HG03045 (cell line): ENCODE measurements at regions not wholly inside any gene's neighbourhood (a gene's known extent, or its start where the extent isn't known, plus 50 kb on each side); places are given as distances from the start of the nearest gene placed in this dataset.
"Not testable (repeated sequence)": the region's sequence is repeated elsewhere in the genome, so short reads cannot be mapped to it uniquely, and the experiment has no call there.

Experiments
- ATAC-seq: cut with Tn5 transposase; IDR thresholded peaks from one replicate; pipeline ENCODE4 v1.9.1; 2021; ENCODE audit warnings: mild to moderate bottlenecking, moderate library complexity; ENCODE audit not compliant: unreplicated experiment

DNA sequence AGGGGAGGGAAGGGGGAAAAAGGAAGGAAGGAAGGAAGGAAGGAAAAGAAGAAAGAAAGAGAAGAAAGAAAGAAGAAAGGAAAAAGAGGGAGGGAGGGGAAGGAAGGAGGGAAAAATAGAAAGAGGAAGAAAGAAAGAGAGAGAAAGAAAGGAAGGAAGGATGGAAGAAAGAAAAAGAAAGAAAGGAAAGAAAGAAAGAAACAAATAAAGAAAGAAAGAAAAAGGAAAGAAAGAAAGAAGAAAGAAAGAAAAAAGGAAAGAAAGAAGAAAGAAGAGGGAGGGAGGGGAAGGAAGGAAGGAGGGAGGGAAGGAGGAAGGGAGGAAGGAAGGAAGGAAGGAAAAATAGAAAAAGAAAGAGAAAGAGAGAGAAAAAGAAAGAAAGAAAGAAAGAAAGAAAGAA is 315.8 kb upstream of the PIK3C3 start:
- ATAC-seq = no peak

DNA sequence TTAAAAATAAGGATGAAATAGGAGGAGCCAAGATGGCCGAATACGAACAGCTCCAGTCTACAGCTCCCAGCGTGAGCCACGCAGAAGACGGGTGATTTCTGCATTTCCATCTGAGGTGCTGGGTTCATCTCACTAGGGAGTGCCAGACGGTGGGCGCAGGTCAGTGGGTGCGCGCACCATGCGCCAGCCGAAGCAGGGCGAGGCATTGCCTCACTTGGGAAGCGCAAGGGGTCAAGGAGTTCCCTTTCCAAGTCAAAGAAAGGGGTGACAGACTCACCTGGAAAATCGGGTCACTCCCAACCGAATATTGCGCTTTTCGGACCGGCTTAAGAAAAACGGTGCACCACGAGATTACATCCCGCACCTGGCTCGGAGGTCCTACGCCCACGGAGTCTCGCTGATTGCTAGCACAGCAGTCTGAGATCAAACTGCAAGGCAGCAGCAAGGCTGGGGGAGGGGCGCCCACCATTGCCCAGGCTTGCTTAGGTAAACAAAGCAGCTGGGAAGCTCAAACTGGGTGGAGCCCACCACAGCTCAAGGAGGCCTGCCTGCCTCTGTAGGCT is 323.2 kb upstream of the PIK3C3 start:
- not testable (repeated sequence) for ATAC-seq

DNA sequence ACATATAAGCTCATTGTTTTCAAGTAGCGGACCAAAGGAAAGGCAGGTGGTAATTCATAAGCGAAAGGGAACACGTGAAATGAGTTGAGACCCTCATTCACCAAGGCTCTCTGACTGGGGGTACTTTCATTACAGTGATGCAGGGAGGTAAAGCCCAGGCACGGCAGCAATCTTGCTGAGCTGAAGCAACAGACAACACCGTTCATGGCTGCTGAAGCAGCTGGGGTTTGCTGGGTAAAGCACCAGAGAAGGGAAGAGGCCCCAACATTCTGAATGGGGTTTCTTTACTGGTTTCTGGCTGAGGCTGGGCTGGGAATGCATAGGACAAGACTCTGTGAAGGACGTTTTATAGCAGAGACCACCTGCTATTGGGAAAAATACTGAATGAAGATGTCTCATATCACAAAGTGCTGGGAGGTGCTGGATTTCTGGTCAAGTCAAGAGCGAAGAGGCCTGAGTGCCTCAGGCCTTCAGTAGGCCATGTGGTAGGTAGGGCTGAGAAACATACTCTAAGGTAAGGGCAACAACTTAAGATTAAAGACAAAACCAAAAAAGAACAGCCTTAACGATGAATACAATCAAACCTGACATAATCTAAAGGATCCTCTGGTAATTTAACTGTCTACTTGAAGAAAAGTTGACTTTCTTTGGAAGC is 324.7 kb upstream of the PIK3C3 start:
- no peak for ATAC-seq

DNA sequence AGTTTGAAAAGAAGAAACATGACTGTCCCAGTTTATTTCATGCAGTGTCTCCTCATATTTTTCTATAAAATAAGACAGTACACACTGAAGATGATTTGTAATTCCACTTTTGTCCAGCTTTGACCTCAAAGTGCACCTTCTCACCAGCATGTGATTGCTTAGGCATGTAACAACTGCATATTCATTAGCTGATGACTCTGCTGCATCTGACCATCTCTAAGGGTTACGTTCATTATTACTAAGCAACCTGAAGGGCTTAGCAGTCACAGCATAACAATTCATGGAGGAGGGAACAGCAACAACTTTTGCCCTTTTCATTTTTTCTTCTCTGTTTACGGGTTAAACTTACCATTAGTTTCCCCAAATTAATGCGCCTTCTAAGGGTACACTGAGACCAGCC is 330.6 kb upstream of the PIK3C3 start:
- no peak for ATAC-seq

DNA sequence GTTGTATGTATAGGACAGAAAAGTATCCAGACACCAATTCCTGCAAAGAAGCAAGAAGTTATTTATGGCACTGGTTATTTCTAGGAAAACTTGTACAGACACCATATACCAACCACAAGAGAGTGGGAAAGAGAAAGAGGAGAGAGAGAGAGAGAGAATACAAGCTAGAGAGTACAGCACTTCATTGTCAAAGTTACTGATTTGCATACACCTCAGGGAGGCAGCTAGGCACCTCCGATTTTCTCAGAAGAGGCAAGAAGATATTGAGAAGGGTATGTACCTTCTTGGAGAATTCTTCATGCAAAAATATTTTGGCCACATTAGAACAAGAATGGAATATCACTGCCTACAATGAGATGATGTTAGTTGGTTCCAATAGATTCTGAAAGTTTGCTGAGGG is 333.9 kb upstream of the PIK3C3 start:
- no peak for ATAC-seq

DNA sequence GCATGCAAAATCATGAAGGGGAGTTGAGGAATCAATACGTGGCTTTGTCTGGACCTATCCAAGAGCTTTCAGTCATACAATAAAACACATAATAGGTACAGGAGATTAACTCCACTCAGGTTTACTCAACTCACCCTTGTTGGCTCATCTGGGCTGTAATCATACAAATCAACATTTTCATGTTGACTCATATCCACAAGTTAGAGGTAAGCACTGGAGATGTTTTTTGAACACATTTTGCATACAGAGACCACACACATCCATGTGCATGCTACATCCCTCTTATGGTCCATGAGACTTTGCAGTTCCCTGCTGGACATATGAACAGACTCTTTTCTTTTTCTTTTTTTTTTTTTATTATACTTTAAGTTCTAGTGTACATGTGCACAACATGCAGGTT is 336.9 kb upstream of the PIK3C3 start:
- no peak for ATAC-seq

DNA sequence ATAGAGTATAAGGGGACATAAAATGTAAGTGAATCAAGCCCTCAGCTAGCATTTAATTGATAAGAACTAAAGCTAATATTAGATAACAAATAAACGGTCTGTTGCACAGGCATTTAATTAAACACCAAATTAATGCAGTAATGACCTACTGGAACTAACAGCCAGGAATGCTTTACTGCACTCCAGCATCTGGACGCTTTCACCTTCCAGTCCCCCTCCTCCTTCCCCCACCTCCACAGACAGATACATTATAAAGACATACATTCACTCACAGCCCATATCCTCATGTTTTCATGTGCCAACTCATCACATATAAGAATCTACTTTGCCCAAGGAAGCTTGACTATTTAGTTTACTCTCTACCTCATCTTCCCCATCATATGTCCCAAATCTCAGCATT is 337.4 kb upstream of the PIK3C3 start:
- no peak for ATAC-seq

DNA sequence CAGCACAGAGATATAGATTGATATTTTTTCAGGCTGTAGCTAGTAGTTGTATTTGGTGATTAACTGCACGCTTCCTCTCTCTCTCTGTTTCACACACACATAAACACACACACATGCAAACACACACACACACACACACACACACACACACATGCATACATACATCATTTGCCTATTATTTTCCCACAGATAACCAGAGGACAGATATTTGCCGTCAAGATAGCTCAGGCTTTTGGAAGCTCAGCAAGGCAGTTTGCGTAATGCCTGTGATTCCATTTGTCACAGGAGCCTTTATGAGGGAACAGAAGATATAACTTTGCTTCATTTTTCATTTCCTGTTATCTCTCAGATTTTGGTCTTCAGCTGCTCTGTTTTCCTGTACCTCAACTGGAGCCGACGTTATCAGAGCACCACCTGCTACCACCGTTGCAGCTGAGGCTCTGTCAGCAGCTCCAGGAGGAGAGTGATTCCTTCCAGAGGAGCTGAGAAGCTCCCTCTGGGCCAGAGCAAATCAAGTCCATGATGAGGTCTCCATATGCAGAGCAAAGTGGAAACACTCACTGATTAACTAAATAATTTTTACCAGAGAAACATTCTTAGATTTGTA is 341.9 kb upstream of the PIK3C3 start:
- ATAC-seq = no peak

DNA sequence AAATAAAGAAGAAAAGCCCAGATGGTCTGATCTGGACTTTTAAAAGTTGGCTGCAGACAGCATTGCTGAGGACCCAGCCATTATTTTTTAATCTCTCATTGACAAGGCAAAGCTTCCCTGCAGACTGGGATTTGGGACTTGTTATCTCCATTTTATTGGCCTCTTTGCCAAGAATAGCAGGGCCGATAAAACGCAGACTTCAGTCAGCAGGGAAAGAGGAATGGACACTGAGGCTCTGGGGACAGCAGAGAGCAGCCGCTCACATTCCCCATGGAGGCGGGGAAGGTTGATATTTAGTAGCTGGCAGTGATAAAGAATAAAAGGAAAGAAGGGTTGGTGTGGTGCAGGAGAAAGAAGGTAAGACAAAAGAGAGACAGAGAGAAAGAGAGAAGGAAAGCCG is 350.1 kb upstream of the PIK3C3 start:
- no peak for ATAC-seq

DNA sequence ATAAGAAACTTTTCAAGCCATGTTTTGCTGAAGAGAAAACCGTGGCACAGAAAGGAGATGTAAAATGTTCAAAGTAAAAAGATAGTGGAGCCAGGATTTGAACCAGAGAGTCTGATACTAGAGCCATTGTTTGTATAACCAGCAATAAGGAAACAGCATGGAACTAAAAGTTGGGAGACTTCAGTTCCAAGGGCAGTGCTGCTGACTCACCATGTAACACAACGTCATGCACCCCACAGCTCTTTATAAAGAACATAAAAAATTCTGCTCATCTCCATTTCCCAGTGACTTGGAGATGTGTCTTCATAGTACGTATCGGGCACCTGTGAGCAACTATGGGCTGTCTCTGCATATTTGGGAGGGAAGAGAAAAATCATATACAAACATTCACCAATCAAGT is 353.0 kb upstream of the PIK3C3 start:
- no peak for ATAC-seq

DNA sequence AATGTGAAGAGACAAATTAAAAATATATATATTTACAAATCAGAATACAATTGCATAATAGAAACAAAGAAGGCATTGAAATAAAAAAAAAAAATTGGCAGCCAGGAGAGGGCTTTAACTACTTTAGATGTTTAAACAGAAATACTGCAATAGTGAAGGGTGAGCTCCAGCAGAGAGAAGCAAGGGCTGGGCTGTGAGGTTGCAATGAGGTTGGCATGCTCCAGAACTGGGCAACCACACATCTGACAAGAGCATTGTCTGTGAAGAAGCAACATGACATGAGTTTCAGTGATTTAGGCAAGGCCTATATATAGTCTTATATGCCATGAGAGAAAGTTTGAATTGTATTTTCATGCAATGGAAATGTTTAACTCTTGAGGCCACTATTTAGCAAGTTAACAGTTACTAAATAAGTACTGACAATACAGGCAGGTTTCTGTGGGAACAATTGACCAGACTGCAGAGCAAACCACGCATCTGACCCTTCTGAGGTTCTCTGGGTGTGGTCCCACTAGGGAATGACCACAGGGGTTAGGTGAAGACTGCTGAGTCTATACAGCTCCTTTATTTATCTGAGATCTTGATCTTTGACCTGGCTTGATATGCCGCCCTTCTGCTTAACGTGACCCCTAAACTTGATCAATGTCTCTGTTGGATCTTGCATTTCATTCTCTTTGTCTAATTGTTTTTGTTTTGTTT is 354.2 kb upstream of the PIK3C3 start:
- no peak for ATAC-seq

DNA sequence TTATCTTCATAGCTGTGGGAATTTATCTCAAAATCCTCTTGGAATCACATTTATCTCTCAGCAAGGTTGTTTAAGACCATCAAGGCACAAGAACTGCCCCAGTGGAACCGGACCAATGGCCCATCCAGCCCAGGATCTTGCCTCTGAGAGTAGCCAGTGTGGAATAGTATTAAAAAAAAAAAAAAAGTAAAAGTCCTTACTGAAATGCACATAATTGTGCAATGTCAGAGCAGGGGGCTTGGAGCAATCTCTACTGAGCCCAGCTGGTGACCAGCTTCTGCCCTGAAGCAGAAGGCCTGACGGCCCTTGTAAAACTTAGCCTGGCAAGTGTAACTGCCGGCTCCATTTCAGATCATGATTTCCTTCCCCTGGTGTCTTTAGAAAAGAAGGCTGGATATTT is 355.6 kb upstream of the PIK3C3 start:
- ATAC-seq = no peak

DNA sequence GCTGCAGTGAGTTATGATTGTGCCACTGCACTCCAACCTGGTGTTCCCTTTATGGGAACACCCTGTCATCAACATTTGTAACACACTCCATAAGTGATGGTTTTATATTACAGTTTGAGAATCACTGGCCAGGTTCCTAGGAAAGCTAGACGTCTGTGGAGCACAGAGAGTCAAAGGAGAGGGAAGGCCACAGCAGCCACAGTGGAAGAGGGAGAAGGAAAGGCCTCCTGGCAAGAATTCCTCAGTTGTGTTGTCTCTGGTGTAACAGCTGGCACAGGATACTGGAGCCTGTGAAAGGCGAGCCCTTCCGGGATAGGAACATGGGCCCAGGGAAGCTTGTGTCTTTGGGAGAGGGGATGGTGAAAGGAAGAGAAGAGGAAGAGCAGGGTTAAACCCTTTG is 360.5 kb upstream of the PIK3C3 start:
- no peak for ATAC-seq

DNA sequence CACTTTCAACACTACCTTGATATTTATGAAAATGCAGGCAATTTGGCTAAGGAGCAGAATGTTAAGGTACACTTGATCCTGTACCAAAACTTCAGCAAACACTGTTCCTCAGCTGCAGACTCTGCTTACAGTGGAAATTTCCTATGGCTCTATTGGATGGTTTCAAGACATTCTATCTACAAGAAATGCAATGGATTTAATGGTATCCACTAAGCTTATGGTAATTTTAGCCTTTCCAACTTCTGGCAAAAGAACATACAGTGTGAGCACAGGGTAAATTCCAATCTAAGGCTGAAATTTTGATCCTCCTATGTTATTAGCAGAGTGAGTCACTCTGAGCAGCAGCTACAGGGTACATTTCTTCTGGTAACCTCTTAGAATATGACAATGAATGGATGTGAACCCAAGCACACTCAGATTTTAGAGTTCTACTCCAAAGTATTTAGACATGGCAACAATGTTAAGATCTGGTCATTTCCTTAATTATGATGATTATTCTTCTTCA is 361.8 kb upstream of the PIK3C3 start:
- no peak for ATAC-seq

DNA sequence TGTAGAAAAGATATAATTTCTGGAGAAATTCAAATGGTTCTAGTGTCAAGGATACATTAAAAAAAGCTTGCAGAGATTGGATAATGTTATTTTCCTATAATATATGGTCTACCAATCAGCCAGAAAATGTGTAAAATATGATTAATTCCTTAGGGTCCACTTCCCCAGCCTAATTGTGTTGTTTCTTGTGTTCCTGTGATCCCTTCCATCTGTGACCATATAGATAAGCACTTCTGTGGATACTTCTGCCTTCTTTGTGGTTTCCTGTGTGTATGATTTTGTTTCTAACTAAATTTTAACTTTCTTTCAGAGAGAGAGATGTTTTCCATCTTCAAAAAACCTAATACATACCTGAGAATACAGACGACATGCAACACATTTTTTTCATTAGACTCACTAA is 367.1 kb upstream of the PIK3C3 start:
- no peak for ATAC-seq

DNA sequence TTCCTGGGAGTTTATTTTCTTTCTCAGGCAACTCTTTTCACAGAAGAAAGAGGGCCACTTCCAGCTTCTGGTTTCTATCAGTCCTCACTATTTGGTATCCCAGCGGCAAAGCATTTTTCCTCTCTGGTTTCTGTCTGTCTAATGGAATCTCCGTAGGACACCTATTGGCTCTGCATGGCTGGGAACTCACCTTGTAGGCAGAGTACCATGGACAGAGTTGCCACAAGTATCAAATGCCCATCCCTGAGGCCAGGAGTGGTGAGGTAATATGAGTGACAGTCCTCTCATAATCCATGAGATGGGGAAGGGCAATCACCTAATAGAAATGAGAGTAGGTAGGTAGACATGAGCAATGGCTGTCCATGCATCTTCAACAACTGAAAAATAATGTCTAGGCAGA is 369.5 kb upstream of the PIK3C3 start:
- ATAC-seq = no peak

DNA sequence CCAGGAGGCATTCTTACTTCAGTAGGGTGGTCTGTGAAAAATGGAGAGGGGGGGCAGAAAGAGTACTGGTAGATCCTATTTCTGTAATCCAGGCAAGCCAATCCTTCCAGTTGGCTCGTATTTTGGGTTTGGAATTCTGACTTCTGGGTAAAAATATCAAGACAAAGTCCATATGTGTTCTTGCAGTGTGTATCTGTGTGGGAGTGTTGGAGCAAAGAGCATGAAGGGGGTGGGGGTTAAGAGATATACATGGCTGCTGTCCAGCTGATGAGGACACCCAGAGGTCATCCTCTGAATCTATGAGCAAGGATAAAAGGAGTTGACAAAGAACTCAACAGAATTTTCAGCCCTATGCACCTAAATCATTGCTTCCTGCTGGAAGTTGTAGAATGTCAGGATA is 375.8 kb upstream of the PIK3C3 start:
- no peak for ATAC-seq

DNA sequence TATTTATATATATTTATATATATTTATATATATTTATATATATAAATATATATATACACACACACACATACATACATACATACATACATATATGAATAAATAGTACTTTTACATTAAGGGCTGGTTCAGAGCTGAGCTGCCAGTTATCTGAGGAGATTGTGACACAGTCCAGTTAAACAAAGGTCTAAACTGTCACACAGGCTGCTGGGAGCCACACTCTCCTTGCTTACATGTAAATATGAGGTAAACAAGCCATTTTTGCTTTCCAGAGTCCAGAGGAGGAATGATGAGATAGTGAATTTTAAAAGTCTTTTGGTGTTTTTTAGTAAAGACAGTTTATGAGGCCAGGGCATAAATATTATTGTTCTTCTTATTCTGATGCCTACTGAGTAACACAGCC is 377.5 kb upstream of the PIK3C3 start:
- ATAC-seq = no peak

DNA sequence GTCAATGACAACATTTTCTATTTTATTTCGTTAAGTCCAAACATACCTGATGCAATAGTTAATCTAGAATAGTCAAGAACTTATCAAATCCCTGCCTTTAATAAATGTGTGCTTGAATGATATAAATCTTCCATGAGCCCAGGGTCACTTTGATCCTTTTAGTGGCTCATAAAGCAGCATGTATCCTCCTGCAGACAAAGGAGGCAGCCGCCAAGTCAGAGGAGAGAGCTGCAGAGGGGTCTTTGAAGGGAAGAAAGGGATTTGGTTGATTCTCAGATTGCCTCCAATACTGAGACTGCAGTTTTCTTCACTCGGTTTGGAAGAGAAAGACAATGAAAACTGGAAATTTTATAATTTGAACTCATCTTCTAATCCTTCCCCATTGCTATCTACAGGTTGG is 378.4 kb upstream of the PIK3C3 start:
- no peak for ATAC-seq

DNA sequence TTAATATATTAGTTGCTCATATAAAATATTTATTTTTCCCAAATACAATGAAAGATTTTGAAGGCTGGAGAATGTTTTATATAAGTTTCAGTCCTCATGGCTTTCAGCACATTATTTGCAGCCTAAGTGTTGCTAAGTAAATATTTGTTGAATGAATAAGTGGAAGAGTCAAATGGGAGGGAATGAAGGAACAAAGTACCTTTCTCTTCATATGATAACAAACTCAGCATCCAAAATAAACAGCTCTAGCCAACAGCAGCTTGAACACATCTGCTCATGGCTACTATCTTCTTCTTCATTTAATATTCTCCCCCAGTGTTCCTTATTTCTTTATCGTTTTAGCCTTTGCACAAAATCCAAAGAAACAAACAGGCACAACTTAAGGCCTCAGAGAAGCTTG is 385.2 kb upstream of the PIK3C3 start:
- no peak for ATAC-seq

DNA sequence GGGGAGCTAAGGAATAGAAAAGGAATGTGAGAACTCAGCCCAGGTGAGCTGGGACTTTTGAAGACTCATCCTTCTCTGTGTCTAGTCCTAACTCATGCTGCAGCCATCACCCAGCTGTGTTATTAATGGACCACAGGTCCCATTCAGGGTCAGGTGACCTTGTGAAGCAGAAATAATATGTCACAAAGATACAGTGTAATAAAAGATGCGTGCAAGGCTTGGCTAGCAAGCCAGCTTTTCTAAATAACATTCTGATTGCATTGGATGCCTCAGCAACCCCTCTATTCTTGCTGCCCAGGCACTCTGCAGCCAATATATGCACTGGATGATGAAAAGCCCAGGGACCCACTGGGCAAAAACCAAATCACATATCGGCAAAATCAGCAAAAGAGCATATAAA is 393.1 kb upstream of the PIK3C3 start:
- no peak for ATAC-seq

DNA sequence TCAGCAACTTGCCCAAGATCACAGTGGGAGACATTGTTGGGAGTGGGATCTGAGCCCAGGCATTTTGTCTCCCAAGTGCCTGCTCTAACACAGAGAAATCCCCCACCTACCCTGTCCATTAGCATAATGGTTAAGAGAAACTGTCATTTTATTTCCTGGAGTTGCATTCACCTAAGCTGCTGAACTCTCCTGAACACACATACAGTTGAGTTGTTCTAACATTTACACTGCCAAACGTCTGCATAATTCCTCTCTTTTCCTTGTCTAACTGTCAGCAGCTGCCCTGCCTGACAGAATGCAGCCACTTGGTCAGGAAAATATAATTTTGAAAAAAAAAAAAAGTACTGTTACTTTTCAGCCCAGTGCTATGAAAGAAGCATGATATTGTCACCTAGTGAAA is 396.3 kb upstream of the PIK3C3 start:
- no peak for ATAC-seq
